Activated CD4-positive, alpha-beta T cell treated with anti-CD3 and anti-CD28 coated beads, Interleukin-2, Interleukin-4, amounts not matched to agents 100 ng/mL and 50 ng/mL, durations not matched to agents 16 hours and 8 hours (primary cell): ENCODE measurements at regions not wholly inside any gene's neighbourhood (a gene's known extent, or its start where the extent isn't known, plus 50 kb on each side); places are given as distances from the start of the nearest gene placed in this dataset.

Experiments used
- DNase-seq: peaks from one replicate; pipeline ENCODE4 v3.0.0-alpha.2; 2020; ENCODE audit warnings: low spot score

DNA sequence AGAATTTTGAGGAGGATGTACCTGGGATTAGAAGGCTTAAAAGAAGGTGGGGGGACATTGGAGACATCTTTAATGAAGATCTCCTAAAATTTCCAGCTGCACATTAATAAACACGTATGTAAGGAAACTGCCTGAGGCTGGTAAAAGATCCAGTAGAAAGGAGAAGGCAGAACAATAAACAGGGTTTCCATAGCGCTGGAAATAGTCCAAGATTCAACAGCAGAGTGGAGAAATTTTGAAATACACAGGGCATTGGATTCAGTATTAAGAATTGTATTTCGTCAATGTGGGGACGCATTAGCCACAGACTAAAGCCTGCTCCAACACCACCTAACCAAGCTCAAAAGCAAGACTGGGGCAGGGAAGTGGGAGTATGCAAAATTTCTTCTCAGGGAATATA, 606.9 kb upstream of the NRXN1 start:
- no peak for DNase-seq

DNA sequence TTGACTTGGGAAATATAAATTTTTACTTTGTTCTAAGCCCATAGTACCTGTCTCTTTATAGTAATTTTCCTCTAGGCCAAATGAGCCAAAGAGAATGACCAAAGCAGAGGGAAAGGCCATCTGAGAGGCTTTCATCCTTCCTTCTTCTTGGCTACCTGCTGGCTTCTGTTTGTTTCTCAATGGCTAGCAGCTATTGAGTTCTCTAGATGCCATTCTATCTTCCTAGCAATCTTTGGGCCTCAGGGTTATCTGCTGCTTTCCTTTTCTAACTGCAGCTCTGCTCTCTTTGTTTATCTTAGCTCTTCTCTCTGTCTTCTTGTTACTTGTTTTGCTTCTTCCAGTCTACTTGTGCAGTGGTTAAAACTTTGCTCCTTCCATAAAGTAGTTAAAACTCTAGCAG, 601.1 kb upstream of the NRXN1 start:
- DNase-seq = no peak

DNA sequence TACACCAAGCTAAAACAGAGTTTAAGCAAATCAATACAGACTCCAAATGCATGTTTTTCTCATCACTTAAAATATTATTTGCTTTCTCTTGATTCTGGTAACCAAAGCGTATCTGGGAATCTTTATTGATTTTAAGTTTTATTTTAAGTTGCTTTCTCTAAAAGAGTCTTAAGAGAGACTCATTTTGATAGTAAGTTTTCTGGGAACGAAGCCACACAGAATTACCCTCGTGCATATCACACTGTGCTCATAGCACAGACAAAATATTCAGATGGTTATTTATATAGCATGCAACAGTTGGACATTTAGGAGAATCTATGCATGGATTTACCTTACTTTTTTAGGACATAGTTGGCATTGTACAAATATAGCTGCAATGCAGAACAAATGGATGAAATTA, 597.5 kb upstream of the NRXN1 start:
- DNase-seq = no peak

DNA sequence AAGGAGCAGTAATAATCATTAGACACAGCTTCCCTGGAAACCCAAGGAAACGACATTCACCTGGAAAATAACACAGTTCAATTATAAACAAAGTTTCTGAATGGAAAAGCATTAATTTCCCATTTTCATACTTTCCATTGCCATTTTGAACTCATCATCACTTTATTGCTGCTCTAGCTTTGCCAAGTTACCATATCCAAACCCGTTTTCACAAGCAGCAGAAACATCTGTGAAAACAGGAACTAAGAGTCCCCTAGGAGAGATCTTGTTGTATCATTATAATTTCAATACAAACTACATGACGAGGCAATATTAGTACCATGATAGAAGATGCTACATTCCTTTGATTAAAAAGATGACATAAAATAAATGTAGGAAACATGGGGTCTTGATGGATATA, 597.0 kb upstream of the NRXN1 start:
- DNase-seq = no peak

GRCh38 chr2:51624995-51625394, 593.1 kb upstream of the NRXN1 start:
- DNase-seq = no peak

DNA sequence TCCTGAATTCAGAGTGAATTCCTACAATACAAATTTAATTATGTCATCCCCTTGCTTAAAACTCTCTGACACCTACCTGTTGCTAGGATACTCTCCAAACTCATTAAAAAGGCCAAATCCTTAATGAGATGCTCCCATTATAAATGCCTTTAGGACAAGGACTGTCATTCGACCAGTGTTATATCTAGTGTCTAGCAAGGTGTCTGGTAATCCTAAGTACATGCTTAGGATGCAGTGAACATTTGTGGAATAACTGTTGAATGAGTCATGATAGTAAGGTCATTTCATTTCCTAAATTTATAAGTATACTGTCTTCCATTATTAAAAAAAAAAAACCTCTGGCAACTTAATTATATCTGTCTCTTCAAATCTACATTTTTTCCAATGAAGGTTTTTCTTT, 588.9 kb upstream of the NRXN1 start:
- no peak for DNase-seq

DNA sequence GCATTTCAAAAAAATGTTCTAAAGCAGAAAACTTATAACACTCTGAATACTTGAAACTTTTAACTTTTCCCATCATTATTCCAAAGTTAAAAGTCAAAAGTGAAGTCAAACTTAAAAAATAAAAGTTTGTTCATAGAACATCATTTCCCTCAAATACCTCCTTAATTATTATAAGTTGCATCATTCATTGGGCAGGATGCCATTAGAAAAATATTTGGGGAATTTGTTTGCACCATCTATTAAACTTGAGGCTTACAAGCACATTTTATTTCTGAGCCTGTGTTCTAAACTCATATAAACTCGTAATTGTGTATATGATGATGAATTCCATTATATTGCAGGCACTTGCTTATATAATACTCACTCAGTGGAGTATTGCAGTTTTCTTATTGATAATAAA, 588.0 kb upstream of the NRXN1 start:
- no peak for DNase-seq

DNA sequence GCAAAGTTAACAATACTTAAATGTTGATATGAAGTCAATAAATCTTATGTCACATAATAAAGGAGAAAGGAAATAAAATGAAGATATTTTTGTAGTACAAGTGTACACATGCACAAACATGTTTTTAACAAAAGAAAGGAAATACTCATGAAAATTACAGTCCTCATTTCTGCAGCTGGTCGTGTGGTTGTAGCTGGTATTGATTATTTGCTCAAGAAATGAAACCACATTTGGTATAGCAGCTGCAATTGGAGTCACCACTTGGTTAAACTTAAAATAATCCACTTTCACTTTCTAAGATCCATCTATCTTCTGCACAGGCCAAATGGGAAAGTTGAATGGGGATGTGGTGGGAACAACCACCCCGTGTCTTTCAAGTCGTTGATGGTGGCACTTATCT, 580.5 kb upstream of the NRXN1 start:
- DNase-seq = no peak

DNA sequence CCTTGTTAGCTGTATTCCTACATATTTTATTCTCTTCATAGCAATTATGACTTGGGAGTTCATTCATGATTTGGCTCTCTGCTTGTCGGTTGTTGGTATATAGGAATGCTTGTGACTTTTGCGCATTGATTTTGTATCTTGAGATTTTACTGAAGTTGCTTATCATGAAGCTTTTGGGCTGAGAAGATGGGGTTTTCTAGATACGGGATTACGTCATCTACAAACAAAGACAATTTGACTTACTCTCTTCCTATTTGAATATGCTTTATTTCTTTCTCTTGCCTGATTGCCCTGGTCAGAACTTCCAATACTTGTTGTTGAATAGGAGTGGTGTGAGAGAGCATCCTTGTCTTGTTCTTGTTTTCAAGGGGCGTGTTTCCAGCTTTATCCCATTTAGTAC, 569.8 kb upstream of the NRXN1 start:
- DNase-seq = no peak

GRCh38 chr2:51597086-51597485, 565.2 kb upstream of the NRXN1 start:
- no peak for DNase-seq

DNA sequence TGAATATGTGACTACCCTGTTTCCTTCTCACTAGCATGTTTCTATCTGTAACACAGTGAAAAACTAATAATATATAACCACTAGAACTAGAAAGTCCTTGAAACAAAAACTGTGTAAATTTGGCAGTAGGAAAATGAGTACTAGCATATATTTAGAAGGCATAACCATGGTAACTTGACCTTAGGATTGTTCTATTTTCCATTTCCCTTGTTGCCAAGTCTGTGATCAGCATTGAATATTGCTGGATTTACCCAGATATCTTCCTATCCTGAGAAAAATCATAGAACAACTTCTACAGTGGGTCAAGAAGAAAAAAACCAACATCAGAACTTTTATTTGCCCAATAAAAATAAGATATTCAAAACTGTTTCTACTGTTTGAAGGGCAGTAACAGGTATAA, 563.9 kb upstream of the NRXN1 start:
- DNase-seq = no peak

- DNase-seq = no peak
Observed at GRCh38 chr2:51581636-51582267, 549.8 kb upstream of the NRXN1 start.

DNA sequence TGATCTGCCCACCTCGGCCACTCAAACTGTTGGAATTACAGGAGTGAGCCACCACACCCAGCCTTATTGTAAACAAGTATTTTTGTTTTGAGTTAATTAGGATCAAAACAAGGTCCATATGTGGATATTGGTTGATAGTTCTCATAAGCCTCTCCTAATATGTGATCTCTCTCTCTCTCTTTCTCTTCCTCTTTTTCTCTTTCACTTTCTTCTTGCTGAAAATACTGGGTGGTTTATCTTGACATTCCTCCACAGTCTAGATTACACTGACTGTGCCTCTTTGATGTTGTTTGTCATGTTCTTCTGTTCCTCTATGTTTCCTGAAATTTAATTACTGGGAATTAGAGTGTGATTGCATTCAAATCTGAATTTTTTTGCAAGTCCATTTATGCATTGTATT, 547.5 kb upstream of the NRXN1 start:
- no peak for DNase-seq

- no peak for DNase-seq
Observed at GRCh38 chr2:51575181-51575580, 543.2 kb upstream of the NRXN1 start.

- DNase-seq = no peak
Observed at GRCh38 chr2:51559026-51559425, 527.1 kb upstream of the NRXN1 start.

DNA sequence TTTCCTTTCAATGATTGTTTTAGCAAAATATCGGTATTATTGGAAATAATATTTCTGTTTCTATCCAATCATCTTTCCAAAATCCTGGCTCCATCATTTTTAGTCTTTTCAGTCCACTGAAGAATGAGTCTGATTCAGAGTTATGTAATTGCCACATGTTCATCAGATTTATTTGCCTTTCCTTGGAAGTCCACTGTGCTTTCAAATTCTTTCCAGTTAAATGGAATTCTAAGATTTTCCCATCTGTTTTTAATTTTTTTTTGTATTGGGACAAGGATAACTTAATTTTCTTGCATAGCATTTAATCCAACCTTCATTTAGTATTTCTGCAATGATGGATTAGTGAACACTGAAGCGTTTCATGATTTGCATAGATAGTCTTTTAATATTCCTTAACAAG, 521.5 kb upstream of the NRXN1 start:
- no peak for DNase-seq

DNA sequence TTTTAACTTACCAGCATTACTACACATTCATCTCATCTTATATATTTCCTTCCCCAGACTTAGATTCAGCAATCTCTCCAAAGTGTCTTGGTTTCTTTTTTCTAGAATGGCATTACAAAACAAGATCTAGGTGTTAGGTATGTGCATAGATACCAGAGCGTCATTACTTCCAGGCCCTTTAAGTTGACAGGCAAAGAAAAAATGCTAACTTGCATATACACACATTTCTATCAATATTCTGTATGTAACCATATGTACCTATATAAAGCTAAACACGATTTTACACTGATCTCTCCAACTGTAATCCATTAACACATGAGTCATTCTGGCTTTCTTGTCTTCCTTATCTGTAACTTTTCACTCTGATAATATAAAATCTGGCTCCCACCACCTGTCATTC, 503.8 kb upstream of the NRXN1 start:
- DNase-seq = no peak

GRCh38 chr2:51534166-51534565, 502.2 kb upstream of the NRXN1 start:
- DNase-seq = no peak

- no peak for DNase-seq
Observed at GRCh38 chr2:51528156-51528555, 496.2 kb upstream of the NRXN1 start.

DNA sequence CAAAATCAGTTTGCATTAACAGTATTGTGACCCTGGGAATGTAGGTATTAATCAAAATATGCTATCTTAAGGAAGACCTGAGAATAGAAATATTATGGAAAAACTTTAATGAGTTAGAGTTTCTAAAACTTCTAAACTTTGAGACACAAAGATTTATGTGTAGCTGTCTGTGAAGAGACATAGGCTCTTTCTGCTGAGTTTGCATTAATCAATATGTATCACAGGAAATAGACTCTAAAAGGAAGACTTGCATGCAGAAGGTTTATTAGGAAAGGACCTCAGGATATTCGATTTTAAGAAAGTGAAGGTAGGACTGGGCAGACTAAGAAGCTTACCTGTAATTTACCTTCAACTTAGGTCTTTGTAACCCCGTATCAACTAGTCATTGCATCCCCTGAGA, 494.8 kb upstream of the NRXN1 start:
- no peak for DNase-seq

- DNase-seq = no peak
Observed at GRCh38 chr2:51516667-51517066, 484.7 kb upstream of the NRXN1 start.

- no peak for DNase-seq
Observed at GRCh38 chr2:51511002-51511401, 479.1 kb upstream of the NRXN1 start.

- no peak for DNase-seq
Observed at GRCh38 chr2:51510303-51510702, 478.4 kb upstream of the NRXN1 start.

DNA sequence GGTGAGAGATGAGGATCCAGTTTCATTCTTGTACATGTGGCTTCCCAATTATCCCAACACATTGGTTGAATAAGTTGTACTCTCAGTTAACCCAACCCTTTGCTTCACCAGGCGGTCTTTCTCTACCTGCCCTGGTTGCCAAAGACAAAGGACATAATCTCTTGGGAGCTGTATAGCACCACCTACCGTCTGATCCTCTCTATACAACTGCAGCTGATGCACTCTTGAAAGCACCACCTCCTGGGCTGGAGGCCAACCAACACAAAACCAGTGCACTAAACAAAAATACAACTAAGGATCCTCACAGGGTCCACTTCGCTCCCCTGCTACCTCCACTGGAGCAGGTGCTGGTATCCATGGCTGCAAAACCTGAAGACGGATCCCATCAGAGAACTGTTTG, 473.6 kb upstream of the NRXN1 start:
- DNase-seq = no peak
